Colonic mucosa (tissue), 4 donors: ENCODE measurements at regions not wholly inside any gene's neighbourhood (a gene's known extent, or its start where the extent isn't known, plus 50 kb on each side); places are given as distances from the start of the nearest gene placed in this dataset.

ENCODE experiments used
- DNase-seq: peaks from one replicate; pipeline ENCODE4 v3.0.0-alpha.2; 2020
- H3K27ac ChIP-seq: fragments of 200-600 bp; one replicate; pipeline ENCODE4 v1.8.0; 2021
- H3K27me3 ChIP-seq: fragments of 200-600 bp; one replicate; pipeline ENCODE4 v1.8.0; 2021
- H3K36me3 ChIP-seq: fragments of 200-600 bp; one replicate; pipeline ENCODE4 v1.8.0; 2021
- H3K4me1 ChIP-seq: fragments of 200-600 bp; one replicate; pipeline ENCODE4 v1.8.0; 2021; ENCODE audit warnings: mild to moderate bottlenecking
- H3K4me3 ChIP-seq: fragments of 200-600 bp; one replicate; pipeline ENCODE4 v1.8.0; 2021
- H3K9ac ChIP-seq, 2 donors: one replicate each; pipeline ENCODE4 v1.7.0; 2013; ENCODE audit warnings: control low read depth in 2 of 2, low read depth in 2 of 2, low read length in 2 of 2
- H3K9me3 ChIP-seq: fragments of 200-600 bp; one replicate; pipeline ENCODE4 v1.8.0; 2021
- CTCF ChIP-seq: fragments of 200-600 bp; IDR thresholded peaks from one replicate; pipeline ENCODE4 v1.8.0; 2022; ENCODE audit warnings: antibody characterized with exemption, mild to moderate bottlenecking
- intact Hi-C: fragments of 100-400 bp; cut with DNase I; formaldehyde crosslinking; loops from one replicate; pipeline ENCODE4 v1.14.1; 2022
- donor health status: healthy.
- donor health status: DM: no; HTN: no; CAD: no.
- donor health status: DM: no; HTN: no; CAD: no.

- no peak for TF ChIP-seq CTCF
- Histone ChIP-seq H3K27me3 (no peaks in the 10 kb centered on the region), H3K9me3 (no peaks in the 10 kb centered on the region), H3K4me1 (no peaks in the 10 kb centered on the region), H3K9ac (no peak overlapping the region), H3K27ac (no peak overlapping the region), H3K4me3 (no peak overlapping the region), H3K36me3 (no peaks in the 10 kb centered on the region)
- intact Hi-C loops: no loop called here
- no peak for DNase-seq
Measured at GRCh38 chr3:170711786-170712185, 125.9 kb upstream of the SLC7A14 start.

GRCh38 chr3:170709046-170709445, 123.2 kb upstream of the SLC7A14 start:
- TF ChIP-seq CTCF: no peak
- Histone ChIP-seq H3K9ac (no peak overlapping the region), H3K9me3 (no peaks in the 10 kb centered on the region), H3K4me1 (no peaks in the 10 kb centered on the region), H3K27me3 (no peaks in the 10 kb centered on the region), H3K4me3 (no peak overlapping the region), H3K36me3 (no peaks in the 10 kb centered on the region), H3K27ac (no peak overlapping the region)
- intact Hi-C loops: no loop called here
- no peak for DNase-seq

GRCh38 chr3:170707899-170708298, 122.0 kb upstream of the SLC7A14 start:
- intact Hi-C loops: no loop called here
- no peak overlapping the region for H3K4me3 ChIP-seq

GRCh38 chr3:170705131-170705530, 119.3 kb upstream of the SLC7A14 start:
- Histone ChIP-seq H3K4me1 (no peaks in the 10 kb centered on the region), H3K4me3 (no peak overlapping the region), H3K36me3 (no peaks in the 10 kb centered on the region), H3K9me3 (no peaks in the 10 kb centered on the region), H3K27ac (no peak overlapping the region), H3K9ac (no peak overlapping the region), H3K27me3 (no peaks in the 10 kb centered on the region)
- intact Hi-C loops: no loop called here
- TF ChIP-seq CTCF: no peak
- no peak for DNase-seq

More at GRCh38 chr3:170707899-170708298, 122.0 kb upstream of the SLC7A14 start:
- no peaks in the 10 kb centered on the region for H3K36me3 ChIP-seq
- no peaks in the 10 kb centered on the region for H3K4me1 ChIP-seq
- H3K9ac ChIP-seq: no peak overlapping the region
- TF ChIP-seq CTCF: no peak
- no peaks in the 10 kb centered on the region for H3K27me3 ChIP-seq
- no peak for DNase-seq
- H3K9me3 ChIP-seq: no peaks in the 10 kb centered on the region
- H3K27ac ChIP-seq: no peak overlapping the region

GRCh38 chr3:170703121-170703588, 117.3 kb upstream of the SLC7A14 start:
- no peak overlapping the region for H3K27ac ChIP-seq
- no peaks in the 10 kb centered on the region for H3K9me3 ChIP-seq
- H3K27me3 ChIP-seq: no peaks in the 10 kb centered on the region
- intact Hi-C loops: no loop called here
- H3K4me1 ChIP-seq: no peaks in the 10 kb centered on the region
- H3K36me3 ChIP-seq: no peaks in the 10 kb centered on the region
- TF ChIP-seq CTCF: no peak
- no peak overlapping the region for H3K9ac ChIP-seq
- no peak overlapping the region for H3K4me3 ChIP-seq
- DNase-seq: no peak
